Neuronal stem cell (in vitro differentiated cells): ENCODE measurements at regions not wholly inside any gene's neighbourhood (a gene's known extent, or its start where the extent isn't known, plus 50 kb on each side); places are given as distances from the start of the nearest gene placed in this dataset.
"Not testable (repeated sequence)": the region's sequence is repeated elsewhere in the genome, so short reads cannot be mapped to it uniquely, and the experiment has no call there.

Experiments
- DNase-seq: peaks from one replicate; pipeline ENCODE4 v3.0.0-alpha.2; 2013; ENCODE audit warnings: low spot score
- H2AFZ ChIP-seq: one replicate; pipeline ENCODE4 v1.6.1; 2013; ENCODE audit warnings: mild to moderate bottlenecking, low read length, inconsistent platforms
- H2AK5ac ChIP-seq: 2 replicates; pipeline ENCODE4 v1.6.1; 2013; ENCODE audit warnings: low read depth, mild to moderate bottlenecking, inconsistent platforms, low read length, moderate library complexity, mixed read lengths
- H2BK120ac ChIP-seq: 2 replicates; pipeline ENCODE4 v1.6.1; 2013; ENCODE audit warnings: low read depth, mild to moderate bottlenecking, inconsistent platforms, low read length, moderate library complexity, mixed read lengths
- H2BK12ac ChIP-seq: one replicate; pipeline ENCODE4 v1.6.1; 2013; ENCODE audit warnings: low read length, inconsistent platforms
- H2BK15ac ChIP-seq: 2 replicates; pipeline ENCODE4 v1.6.1; 2013; ENCODE audit warnings: mild to moderate bottlenecking, low read length, inconsistent platforms, mixed read lengths
- H2BK5ac ChIP-seq: one replicate; pipeline ENCODE4 v1.6.1; 2013; ENCODE audit warnings: inconsistent platforms, mild to moderate bottlenecking, low read length, moderate library complexity
- H3K14ac ChIP-seq: one replicate; pipeline ENCODE4 v1.6.1; 2013; ENCODE audit warnings: low read length, inconsistent platforms
- H3K18ac ChIP-seq: 2 replicates; pipeline ENCODE4 v1.6.1; 2013; ENCODE audit warnings: low read length, inconsistent platforms
- H3K23ac ChIP-seq: 2 replicates; pipeline ENCODE4 v1.6.1; 2013; ENCODE audit warnings: low read depth, mild to moderate bottlenecking, mixed read lengths, low read length, inconsistent platforms; ENCODE audit not compliant: poor library complexity
- H3K27ac ChIP-seq: replicated peaks from 3 replicates; pipeline ENCODE4 v1.5.1; 2013; ENCODE audit warnings: low read length, inconsistent platforms
- H3K27me3 ChIP-seq, 3 experiments: 2 replicates each; pipeline ENCODE4 v1.6.1; 2013; ENCODE audit warnings: low read length in 3 of 3, mild to moderate bottlenecking in 2 of 3, inconsistent platforms in 1 of 3, low read depth in 1 of 3, mixed read lengths in 1 of 3, moderate library complexity in 1 of 3; ENCODE audit not compliant: control insufficient read depth in 3 of 3, insufficient read depth in 3 of 3
- H3K36me3 ChIP-seq, 2 donors: replicated peaks in 1 of 2; 2 replicates each; pipeline ENCODE4 v1.6.1; 2013; ENCODE audit warnings: low read length in 2 of 2; ENCODE audit not compliant: control insufficient read depth in 2 of 2, insufficient read depth in 2 of 2
- H3K4ac ChIP-seq: 2 replicates; pipeline ENCODE4 v1.6.1; 2013; ENCODE audit warnings: inconsistent platforms, mild to moderate bottlenecking, low read length, moderate library complexity
- H3K4me1 ChIP-seq, 2 donors: 1 replicate in 1 of 2; 2 replicates in 1 of 2; pipeline ENCODE4 v1.6.1; 2013; ENCODE audit warnings: low read length in 2 of 2, low read depth in 1 of 2; ENCODE audit not compliant: control insufficient read depth in 2 of 2, insufficient read depth in 1 of 2
- H3K4me2 ChIP-seq: one replicate; pipeline ENCODE4 v1.6.1; 2013; ENCODE audit warnings: mild to moderate bottlenecking, low read length, inconsistent platforms; ENCODE audit not compliant: insufficient read depth, poor library complexity, severe bottlenecking
- H3K4me3 ChIP-seq, 2 donors: 2 replicates each; pipeline ENCODE4 v1.5.1; 2013; ENCODE audit warnings: low read length in 2 of 2, mild to moderate bottlenecking in 2 of 2, inconsistent platforms in 1 of 2, moderate library complexity in 1 of 2
- H3K79me1 ChIP-seq: one replicate; pipeline ENCODE4 v1.6.1; 2013; ENCODE audit warnings: low read depth, mild to moderate bottlenecking, inconsistent platforms, low read length, moderate library complexity
- H3K9ac ChIP-seq: one replicate; pipeline ENCODE4 v1.6.1; 2013; ENCODE audit warnings: mild to moderate bottlenecking, low read depth, low read length, inconsistent platforms; ENCODE audit not compliant: poor library complexity
- H3K9me3 ChIP-seq, 2 donors: replicated peaks in 1 of 2; 2 replicates each; pipeline versions ENCODE3 to v1.6.1; 2013; ENCODE audit warnings: low read length in 2 of 2, mild to moderate bottlenecking in 2 of 2, inconsistent platforms in 1 of 2, low read depth in 1 of 2, mixed read lengths in 1 of 2, moderate library complexity in 1 of 2; ENCODE audit not compliant: control insufficient read depth in 2 of 2, insufficient read depth in 1 of 2
- H4K8ac ChIP-seq: one replicate; pipeline ENCODE4 v1.6.1; 2013; ENCODE audit warnings: low read depth, mild to moderate bottlenecking, inconsistent platforms, low read length, moderate library complexity
- H4K91ac ChIP-seq: one replicate; pipeline ENCODE4 v1.6.1; 2013; ENCODE audit warnings: low read length, low read depth, mild to moderate bottlenecking, inconsistent platforms; ENCODE audit not compliant: poor library complexity
- WGBS, 2 donors: extraction: QIAGEN DNeasy Blood & Tissue Kit; methylation state at CpG; one replicate each; pipeline ENCODE4 v1.1.7; 2013; ENCODE audit warnings: missing lambda C conversion rate in 2 of 2, mixed read lengths in 1 of 2; ENCODE audit not compliant: insufficient read length in 2 of 2, insufficient replicate concordance in 1 of 2; ENCODE audit errors: extremely low coverage in 2 of 2; 5-methylcytosine and 5-hydroxymethylcytosine counted together

GRCh38 chrX:8042304-8042703 is 115.1 kb upstream of the PNPLA4 start:
- Histone ChIP-seq H3K4me3 (no peak overlapping the region), H2AK5ac (no peak overlapping the region), H2BK15ac (no peak overlapping the region), H2BK12ac (no peak overlapping the region), H3K9me3 (no peaks in the 10 kb centered on the region), H2BK5ac (no peak overlapping the region), H4K8ac (no peak overlapping the region), H2BK120ac (no peak overlapping the region), H3K4me1 (peaks cover 0 to 3% of the 10 kb centered on the region in 2 donors), H3K14ac (no peak overlapping the region), H2AFZ (no peak overlapping the region), H3K4ac (no peak overlapping the region), H3K27me3 (no peaks in the 10 kb centered on the region), H3K18ac (no peak overlapping the region), H4K91ac (no peak overlapping the region), H3K27ac (peak overlapping the region; percentile 7), H3K9ac (no peak overlapping the region), H3K36me3 (no peaks in the 10 kb centered on the region), H3K79me1 (no peaks in the 10 kb centered on the region), H3K23ac (no peak overlapping the region), H3K4me2 (no peak overlapping the region)
- no CpG with 5 or more reads among the region's 1 CpG for WGBS, 2 donors
- no peak for DNase-seq

GRCh38 chrX:8039711-8040110 is 112.5 kb upstream of the PNPLA4 start:
- H2BK12ac ChIP-seq, DNase-seq, H3K27me3 ChIP-seq, H3K9ac ChIP-seq, H3K4ac ChIP-seq, H3K9me3 ChIP-seq, H4K91ac ChIP-seq, H3K79me1 ChIP-seq, H2AFZ ChIP-seq, H3K14ac ChIP-seq, H3K23ac ChIP-seq, H3K4me3 ChIP-seq, H2BK5ac ChIP-seq, H3K27ac ChIP-seq, H3K18ac ChIP-seq, H2AK5ac ChIP-seq, H2BK120ac ChIP-seq, H3K36me3 ChIP-seq, H3K4me1 ChIP-seq, H4K8ac ChIP-seq, H2BK15ac ChIP-seq, H3K4me2 ChIP-seq: not testable (repeated sequence)
- no CpG with 5 or more reads among the region's 7 CpGs for WGBS, 2 donors

GRCh38 chrX:8037593-8038348 is 110.6 kb upstream of the PNPLA4 start:
- H3K4me1 ChIP-seq, result peaks cover 0 to 7% of the 10 kb centered on the region in 2 donors
- no peak overlapping the region for H3K4ac ChIP-seq
- no peaks in the 10 kb centered on the region for H3K9me3 ChIP-seq
- H3K9ac ChIP-seq, result no peak overlapping the region
- no peak overlapping the region for H2AK5ac ChIP-seq
- H3K79me1 ChIP-seq, result no peaks in the 10 kb centered on the region
- H3K23ac ChIP-seq, result no peak overlapping the region
- no peaks in the 10 kb centered on the region for H3K36me3 ChIP-seq
- H2BK15ac ChIP-seq, result no peak overlapping the region
- no peak overlapping the region for H2BK120ac ChIP-seq
- no peak overlapping the region for H3K14ac ChIP-seq
- H3K27me3 ChIP-seq, result no peaks in the 10 kb centered on the region
- H4K8ac ChIP-seq, result no peak overlapping the region
- DNase-seq, result no peak
- WGBS, 2 donors, result no CpG with 5 or more reads among the region's 8 CpGs
- no peak overlapping the region for H3K27ac ChIP-seq
- H2AFZ ChIP-seq, result no peak overlapping the region
- no peak overlapping the region for H4K91ac ChIP-seq
- no peak overlapping the region for H2BK12ac ChIP-seq
- H3K4me2 ChIP-seq, result no peak overlapping the region
- H3K4me3 ChIP-seq, result no peak overlapping the region
- no peak overlapping the region for H2BK5ac ChIP-seq
- no peak overlapping the region for H3K18ac ChIP-seq

GRCh38 chrX:8036914-8037313 is 109.7 kb upstream of the PNPLA4 start:
- no peak overlapping the region for H3K23ac ChIP-seq
- no peak overlapping the region for H3K4ac ChIP-seq
- H3K79me1 ChIP-seq, result no peaks in the 10 kb centered on the region
- H3K27ac ChIP-seq, result no peak overlapping the region
- no peaks in the 10 kb centered on the region for H3K36me3 ChIP-seq
- H3K9ac ChIP-seq, result no peak overlapping the region
- H2AFZ ChIP-seq, result no peak overlapping the region
- H2BK12ac ChIP-seq, result no peak overlapping the region
- no peak overlapping the region for H2BK120ac ChIP-seq
- no peak overlapping the region for H2BK5ac ChIP-seq
- DNase-seq, result no peak
- H3K14ac ChIP-seq, result no peak overlapping the region
- no peak overlapping the region for H2AK5ac ChIP-seq
- H2BK15ac ChIP-seq, result no peak overlapping the region
- no peak overlapping the region for H3K18ac ChIP-seq
- peaks cover 0 to 5% of the 10 kb centered on the region in 2 donors for H3K4me1 ChIP-seq
- H3K9me3 ChIP-seq, result no peaks in the 10 kb centered on the region
- H3K4me3 ChIP-seq, result no peak overlapping the region
- H3K4me2 ChIP-seq, result no peak overlapping the region
- H3K27me3 ChIP-seq, result no peaks in the 10 kb centered on the region
- H4K91ac ChIP-seq, result no peak overlapping the region
- no CpG with 5 or more reads among the region's 4 CpGs for WGBS, 2 donors
- no peak overlapping the region for H4K8ac ChIP-seq
